ENCODE measurements at regions not wholly inside any gene's neighbourhood (a gene's known extent, or its start where the extent isn't known, plus 50 kb on each side); places are given as distances from the start of the nearest gene placed in this dataset.

DNA sequence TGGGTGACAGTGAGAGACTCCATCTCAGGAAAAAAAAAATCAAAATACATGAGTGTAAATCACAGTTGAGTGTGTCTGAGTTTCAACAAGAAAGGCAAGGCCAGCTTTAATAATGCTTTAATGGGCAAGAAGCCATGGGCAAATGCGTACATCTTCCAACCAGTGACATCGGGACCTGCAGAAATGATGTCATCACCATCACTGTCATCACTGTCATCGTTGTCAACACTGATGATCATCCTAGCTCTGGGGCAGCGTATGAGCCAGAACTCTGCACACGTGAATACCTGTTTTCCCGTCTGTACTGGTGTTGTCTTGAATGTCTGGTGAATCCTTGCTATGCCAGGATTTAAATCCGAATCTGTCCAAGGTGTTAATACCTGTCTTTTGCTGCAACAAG is 712.5 kb downstream of the BRD1 start:
- Histone ChIP-seq H3K36me3 (no peaks in the 10 kb centered on the region), H3K27ac (no peak overlapping the region), H3K4me3 (no peak overlapping the region), H3K9me3 (no peaks in the 10 kb centered on the region), H3K4me1 (peaks cover 0 to 5% (median 0%) of the 10 kb centered on the region in 12 donors), H3K27me3 (peaks cover 0 to 9% (median 0%) of the 10 kb centered on the region in 9 donors)
- intact Hi-C loops (cut with DNase I): no loop called here
- DNase-seq (no peak), ATAC-seq (no peak)
- TF ChIP-seq CTCF (IDR thresholded peaks at IDR 0.05) (no peak), POLR2A (IDR thresholded peaks at IDR 0.05) (no peak)
- 77 to 85% (median 81%) methylated on average over 6 to 7 of the region's 7 CpGs for WGBS, 4 donors

- Histone ChIP-seq H3K9me3 (no peaks in the 10 kb centered on the region), H3K27me3 (peaks cover 0 to 9% (median 2%) of the 10 kb centered on the region in 9 donors), H3K4me3 (no peak overlapping the region), H3K27ac (no peak overlapping the region), H3K36me3 (no peaks in the 10 kb centered on the region), H3K4me1 (no peaks in the 10 kb centered on the region)
- DNase-seq (no peak), ATAC-seq (no peak)
- intact Hi-C loops (cut with DNase I): no loop called here
- TF ChIP-seq CTCF (IDR thresholded peaks at IDR 0.05) (no peak), POLR2A (IDR thresholded peaks at IDR 0.05) (no peak)
- WGBS, 4 donors: 82 to 92% (median 83%) methylated on average over 10 to 12 of the region's 12 CpGs
Observed at GRCh38 chr22:49113758-49114157, 713.9 kb downstream of the BRD1 start.

DNA sequence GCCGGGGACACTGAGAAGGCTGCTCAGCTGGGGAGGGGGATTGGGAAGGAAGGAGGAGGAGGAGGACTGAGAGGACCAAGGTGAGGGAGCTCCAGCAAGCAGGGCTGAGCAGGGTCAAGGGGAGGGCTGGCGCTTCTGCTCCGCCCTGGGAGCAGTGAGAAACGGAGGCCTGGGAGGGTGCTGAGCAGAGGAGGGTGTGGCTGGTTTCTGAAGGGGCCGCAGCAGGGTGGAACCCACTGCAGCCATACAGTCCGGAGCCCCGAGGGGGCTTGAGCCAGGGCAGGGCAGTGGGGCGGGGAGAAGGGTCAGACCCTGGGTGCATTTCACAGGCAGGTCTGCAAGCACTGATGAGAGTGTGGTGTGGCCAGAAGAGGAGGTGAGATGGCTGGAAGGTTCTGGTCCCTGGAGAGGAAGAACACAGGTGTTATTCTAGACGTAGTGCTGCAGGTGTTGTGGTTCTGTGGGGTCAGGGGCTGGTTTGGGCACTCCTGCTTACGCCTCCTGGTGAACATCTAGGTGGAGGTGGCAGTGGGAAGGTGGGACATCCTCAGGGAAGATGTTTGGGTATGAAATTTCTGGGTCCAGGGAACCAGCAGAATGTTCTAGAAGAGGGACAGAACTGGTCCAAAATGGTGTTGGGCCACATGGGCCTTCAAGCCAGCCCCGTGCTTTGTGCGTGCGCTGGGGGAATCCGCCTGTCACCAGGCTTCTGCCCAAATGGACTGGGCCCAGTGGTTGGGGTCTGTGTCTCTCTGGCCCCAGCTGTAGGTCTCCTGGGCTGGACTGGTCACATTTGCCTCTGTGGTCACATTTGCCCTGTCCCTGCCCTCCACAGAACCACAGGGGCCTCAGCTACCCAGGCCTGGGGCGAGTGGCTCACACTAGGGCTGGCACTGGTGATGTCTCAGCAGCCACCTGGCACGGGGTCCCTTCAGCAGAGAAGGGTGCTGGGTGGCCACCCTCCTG is 714.7 kb downstream of the BRD1 start:
- Histone ChIP-seq H3K4me1 (no peaks in the 10 kb centered on the region), H3K27me3 (peaks cover 0 to 17% (median 9%) of the 10 kb centered on the region in 9 donors), H3K4me3 (no peak overlapping the region), H3K9me3 (no peaks in the 10 kb centered on the region), H3K27ac (no peak overlapping the region), H3K36me3 (no peaks in the 10 kb centered on the region)
- WGBS, 4 donors: 75 to 78% (median 76%) methylated on average over 14 to 16 of the region's 16 CpGs
- intact Hi-C loops (cut with DNase I): no loop called here
- ATAC-seq (no peak), DNase-seq (no peak)
- TF ChIP-seq CTCF (IDR thresholded peaks at IDR 0.05) (no peak), POLR2A (IDR thresholded peaks at IDR 0.05) (no peak)

DNA sequence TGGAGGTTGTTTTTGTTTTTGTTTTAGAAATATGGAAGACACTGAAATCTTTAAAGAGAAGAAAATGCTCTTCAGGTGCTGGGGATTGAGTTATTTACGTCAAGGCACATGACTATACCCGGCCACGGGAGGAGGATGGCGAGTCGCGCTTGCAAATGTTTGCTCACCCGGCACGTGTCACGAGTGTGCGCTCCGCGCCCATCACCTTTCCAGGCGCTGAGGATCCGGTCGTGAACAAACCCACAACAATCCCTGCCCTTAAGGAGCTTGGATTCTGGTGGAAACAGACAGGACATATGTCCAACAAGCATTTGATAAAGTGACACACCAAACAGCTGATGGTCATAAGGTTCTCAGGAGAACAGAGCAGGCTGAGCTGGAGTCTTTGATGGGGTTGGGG is 715.5 kb downstream of the BRD1 start:
- Histone ChIP-seq H3K27me3 (peaks cover 0 to 23% (median 9%) of the 10 kb centered on the region in 9 donors), H3K36me3 (no peaks in the 10 kb centered on the region), H3K9me3 (no peaks in the 10 kb centered on the region), H3K4me3 (no peak overlapping the region), H3K4me1 (no peaks in the 10 kb centered on the region), H3K27ac (no peak overlapping the region)
- WGBS, 4 donors: 85 to 91% (median 88%) methylated on average over 15 of the region's 15 CpGs
- DNase-seq: no peak
- no peak for ATAC-seq
- TF ChIP-seq POLR2A (IDR thresholded peaks at IDR 0.05): no peak
- no peak for TF ChIP-seq CTCF (IDR thresholded peaks at IDR 0.05)
- intact Hi-C loops (cut with DNase I): no loop called here

Data from heart left ventricle (tissue), 16 donors.